ENCODE measurements at regions not wholly inside any gene's neighbourhood (a gene's known extent, or its start where the extent isn't known, plus 50 kb on each side); places are given as distances from the start of the nearest gene placed in this dataset.
"Not testable (repeated sequence)": the region's sequence is repeated elsewhere in the genome, so short reads cannot be mapped to it uniquely, and the experiment has no call there.

- TF ChIP-seq EZH2 (IDR thresholded peaks at IDR 0.05; ENCODE audit: borderline replicate concordance, low read depth, low read length, severe bottlenecking), result not testable (repeated sequence)
- TF ChIP-seq, protein P1, sequence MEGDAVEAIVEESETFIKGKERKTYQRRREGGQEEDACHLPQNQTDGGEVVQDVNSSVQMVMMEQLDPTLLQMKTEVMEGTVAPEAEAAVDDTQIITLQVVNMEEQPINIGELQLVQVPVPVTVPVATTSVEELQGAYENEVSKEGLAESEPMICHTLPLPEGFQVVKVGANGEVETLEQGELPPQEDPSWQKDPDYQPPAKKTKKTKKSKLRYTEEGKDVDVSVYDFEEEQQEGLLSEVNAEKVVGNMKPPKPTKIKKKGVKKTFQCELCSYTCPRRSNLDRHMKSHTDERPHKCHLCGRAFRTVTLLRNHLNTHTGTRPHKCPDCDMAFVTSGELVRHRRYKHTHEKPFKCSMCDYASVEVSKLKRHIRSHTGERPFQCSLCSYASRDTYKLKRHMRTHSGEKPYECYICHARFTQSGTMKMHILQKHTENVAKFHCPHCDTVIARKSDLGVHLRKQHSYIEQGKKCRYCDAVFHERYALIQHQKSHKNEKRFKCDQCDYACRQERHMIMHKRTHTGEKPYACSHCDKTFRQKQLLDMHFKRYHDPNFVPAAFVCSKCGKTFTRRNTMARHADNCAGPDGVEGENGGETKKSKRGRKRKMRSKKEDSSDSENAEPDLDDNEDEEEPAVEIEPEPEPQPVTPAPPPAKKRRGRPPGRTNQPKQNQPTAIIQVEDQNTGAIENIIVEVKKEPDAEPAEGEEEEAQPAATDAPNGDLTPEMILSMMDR (IDR thresholded peaks at IDR 0.05; ENCODE audit: borderline replicate concordance, extremely low read depth, low read length, poor library complexity, severe bottlenecking), result not testable (repeated sequence)
Observed at GRCh38 chr9:39811615-39812014, 456.1 kb downstream of the SPATA31A1 start.

Measured in DND-41 (cell line).